HG03175 (cell line): ENCODE measurements at regions not wholly inside any gene's neighbourhood (a gene's known extent, or its start where the extent isn't known, plus 50 kb on each side); places are given as distances from the start of the nearest gene placed in this dataset.
"Not testable (repeated sequence)": the region's sequence is repeated elsewhere in the genome, so short reads cannot be mapped to it uniquely, and the experiment has no call there.

ENCODE experiments used
- ATAC-seq: cut with Tn5 transposase; IDR thresholded peaks from one replicate; pipeline ENCODE4 v1.9.1; 2021; ENCODE audit warnings: mild to moderate bottlenecking, moderate library complexity; ENCODE audit not compliant: unreplicated experiment

- no peak for ATAC-seq
Observed at GRCh38 chr3:20307383-20307782, 121.4 kb upstream of the SGO1 start.

- ATAC-seq = no peak
Observed at GRCh38 chr3:20305647-20306046, 119.6 kb upstream of the SGO1 start.

DNA sequence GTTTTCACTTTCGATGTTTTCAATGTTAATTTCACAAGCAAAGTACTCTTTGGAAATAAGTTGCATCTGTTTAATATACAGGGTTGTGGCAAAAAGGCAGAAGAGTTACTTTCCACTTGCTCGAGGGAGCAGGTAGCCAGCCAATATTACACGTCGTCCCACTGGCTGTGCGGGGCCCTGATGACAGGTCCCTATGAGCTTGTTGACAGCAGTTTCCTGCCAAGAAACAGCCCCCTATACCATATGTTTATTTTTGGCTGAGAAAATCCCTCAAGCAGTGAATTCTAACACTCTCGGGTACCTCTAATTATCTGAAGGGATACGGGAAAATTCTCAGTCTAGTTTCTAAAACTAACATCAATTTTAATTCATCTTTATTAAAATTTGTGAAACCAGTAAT, 116.8 kb upstream of the SGO1 start:
- no peak for ATAC-seq

- no peak for ATAC-seq
Observed at GRCh38 chr3:20288050-20288449, 102.0 kb upstream of the SGO1 start.

DNA sequence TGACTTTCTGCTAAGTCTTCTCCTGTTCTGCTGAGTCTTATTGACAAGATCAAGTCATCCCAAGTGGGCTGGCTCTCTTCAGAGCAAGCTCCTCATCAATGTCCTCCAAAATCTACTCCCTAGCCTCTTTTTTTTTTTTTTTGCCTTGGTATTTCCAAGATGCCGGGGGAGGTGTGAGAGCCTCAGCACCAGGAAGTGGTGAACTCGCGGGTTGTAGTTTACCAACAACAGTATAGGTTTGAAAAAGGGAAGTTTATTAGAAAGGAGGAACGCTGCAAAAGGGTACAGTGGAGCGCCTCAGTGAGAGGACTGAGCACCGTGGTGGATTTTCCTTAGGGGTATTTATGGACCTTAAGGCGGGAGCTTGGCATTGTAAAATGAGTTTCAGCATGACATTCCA, 94.3 kb upstream of the SGO1 start:
- ATAC-seq = no peak

GRCh38 chr3:20265977-20266376, 80.0 kb upstream of the SGO1 start:
- ATAC-seq = not testable (repeated sequence)

DNA sequence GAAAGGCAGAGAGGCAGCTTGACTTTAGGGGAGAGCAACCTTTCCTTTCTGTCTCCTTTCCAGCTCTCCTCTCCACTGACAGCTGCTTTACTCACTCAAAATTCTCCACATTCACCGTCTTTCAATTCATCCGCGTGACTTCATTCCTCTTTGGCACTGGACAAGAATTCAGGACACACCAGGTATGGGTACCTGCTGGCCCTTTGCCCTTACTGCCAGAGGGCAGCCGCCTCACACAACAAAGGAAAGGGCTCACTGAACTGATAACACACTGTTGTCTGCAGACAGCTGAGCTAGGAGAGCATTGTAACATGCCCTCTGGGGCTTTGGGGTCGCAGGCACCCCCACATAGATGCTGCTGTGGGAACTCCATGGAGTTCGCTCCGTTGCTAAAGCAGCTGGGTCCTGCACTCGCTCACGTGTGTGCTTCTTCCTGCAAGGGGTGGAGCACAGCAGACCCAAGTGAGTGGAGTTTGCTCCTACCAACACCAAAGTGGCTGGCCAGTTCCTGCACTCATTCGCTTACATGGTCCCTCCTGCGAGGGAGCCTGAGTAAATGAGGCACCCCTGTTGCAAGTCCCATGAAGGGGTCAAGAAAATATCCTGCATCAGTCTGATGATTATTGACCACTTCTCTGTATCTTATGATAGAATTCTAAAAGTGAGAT, 79.0 kb upstream of the SGO1 start:
- ATAC-seq = no peak

GRCh38 chr3:20258371-20258770, 72.4 kb upstream of the SGO1 start:
- ATAC-seq = no peak

GRCh38 chr3:20256144-20256543, 70.1 kb upstream of the SGO1 start:
- peak; percentile 72 for ATAC-seq

GRCh38 chr3:20254268-20255117, 68.5 kb upstream of the SGO1 start:
- no peak for ATAC-seq

GRCh38 chr3:20250786-20251185, 64.8 kb upstream of the SGO1 start:
- ATAC-seq = no peak

- ATAC-seq = no peak
Observed at GRCh38 chr3:20250314-20250713, 64.3 kb upstream of the SGO1 start.

GRCh38 chr3:20246662-20247061, 60.7 kb upstream of the SGO1 start:
- peak; percentile 74 for ATAC-seq

GRCh38 chr3:20245781-20246180, 59.8 kb upstream of the SGO1 start:
- ATAC-seq = no peak

DNA sequence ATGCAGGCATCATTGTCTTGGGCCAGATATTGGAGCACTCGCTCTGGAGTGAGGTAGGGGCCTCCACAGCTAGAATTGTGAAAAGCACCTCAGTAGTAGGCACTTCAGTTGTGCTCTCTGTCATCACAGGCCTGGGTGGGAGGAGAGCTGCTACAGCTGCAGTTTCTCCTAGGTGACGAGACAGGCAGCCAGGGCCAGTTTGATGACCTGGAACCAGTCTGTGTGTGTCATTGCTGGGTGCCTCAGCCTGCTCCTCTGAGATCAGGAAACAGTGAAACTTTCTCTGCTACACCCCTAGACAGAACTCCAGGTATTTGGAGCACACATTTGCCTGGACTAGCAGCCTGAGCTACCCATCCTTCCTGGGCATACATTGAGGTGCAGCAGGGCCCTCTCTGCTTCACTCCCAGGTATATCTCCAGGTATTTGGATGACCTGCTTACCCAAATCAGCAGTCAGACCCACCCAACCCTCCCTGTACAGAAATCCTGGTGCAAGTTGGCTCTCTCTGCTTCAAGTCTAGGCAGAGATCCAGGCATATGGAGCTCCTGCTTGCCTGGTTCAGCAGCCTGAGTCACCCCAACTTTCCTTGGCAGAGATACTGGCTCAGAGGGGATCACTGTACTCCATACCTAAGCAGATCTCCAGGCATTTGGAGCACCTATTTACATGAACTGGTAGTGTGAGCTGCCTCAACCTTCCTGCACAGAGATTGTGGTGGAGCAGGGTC, 54.3 kb upstream of the SGO1 start:
- ATAC-seq = no peak

DNA sequence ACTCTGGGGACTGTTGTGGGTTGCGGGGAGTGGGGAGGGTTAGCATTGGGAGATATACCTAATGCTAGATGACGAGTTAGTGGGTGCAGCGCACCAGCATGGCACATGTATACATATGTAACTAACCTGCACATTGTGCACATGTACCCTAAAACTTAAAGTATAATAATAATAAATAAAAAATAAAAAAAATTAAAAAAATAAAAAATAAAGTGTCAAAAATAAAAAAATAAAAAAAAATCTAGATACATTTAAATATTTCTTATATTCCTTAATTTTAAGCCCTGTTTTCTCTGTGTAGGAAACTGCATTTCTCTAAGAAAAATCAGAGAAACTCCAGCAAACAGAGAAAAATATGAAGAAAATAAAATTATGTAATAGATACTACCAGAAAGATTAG, 52.2 kb upstream of the SGO1 start:
- not testable (repeated sequence) for ATAC-seq

DNA sequence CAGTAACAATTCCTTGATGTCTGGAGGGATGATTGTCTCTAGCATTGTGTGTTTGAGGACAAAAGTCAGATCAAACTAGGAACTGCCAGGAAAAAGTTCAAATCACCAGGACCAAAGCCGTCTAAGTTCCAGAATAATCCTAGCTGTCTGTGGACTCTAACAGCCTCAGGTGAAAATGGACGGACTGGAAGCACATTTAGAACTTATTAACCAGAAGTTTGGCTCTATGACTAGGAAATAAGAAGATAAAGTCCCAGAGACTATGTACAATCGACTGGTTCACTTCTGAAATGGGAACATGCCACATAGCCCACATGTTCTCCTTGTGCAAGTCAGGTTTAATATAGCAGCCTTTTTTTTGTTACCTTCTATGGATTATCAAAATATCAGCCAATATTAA, 50.6 kb upstream of the SGO1 start:
- ATAC-seq = no peak
